ENCODE measurements at regions not wholly inside any gene's neighbourhood (a gene's known extent, or its start where the extent isn't known, plus 50 kb on each side); places are given as distances from the start of the nearest gene placed in this dataset.
A peak's percentile ranks its signal among the peaks of the same experiment; 100 is the strongest.

DNA sequence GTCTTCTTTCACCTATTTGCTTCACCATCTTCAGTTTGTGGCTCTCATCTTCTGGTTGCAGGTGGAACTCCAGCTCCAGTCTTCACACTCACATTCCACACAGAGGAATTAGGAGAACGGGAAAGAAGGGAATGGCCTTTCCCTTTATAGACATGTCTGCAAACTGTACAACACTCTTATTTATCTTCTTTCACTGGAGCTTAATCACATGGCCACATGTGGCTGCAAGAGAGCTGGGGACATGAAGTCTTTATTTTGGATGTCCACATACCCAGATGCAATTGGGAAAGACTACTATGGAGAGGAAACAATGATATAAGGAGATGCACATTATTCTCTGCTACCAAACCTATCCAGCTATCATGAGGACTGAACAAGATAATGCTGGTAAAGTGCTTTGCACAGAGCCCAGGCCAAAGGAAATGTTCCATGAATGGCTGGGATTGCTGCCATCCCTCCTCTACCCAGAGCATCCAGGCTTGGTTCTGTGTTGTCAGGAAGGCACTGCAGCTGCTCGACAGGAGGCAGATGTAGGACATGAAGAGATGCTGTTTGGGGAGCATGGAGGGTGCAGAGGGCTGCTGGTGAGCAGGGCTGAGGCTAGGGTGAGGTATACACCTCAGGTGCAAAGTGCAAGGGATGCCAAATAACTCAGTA is 183.8 kb upstream of the TBX20 start:
- DNase-seq = no peak

DNA sequence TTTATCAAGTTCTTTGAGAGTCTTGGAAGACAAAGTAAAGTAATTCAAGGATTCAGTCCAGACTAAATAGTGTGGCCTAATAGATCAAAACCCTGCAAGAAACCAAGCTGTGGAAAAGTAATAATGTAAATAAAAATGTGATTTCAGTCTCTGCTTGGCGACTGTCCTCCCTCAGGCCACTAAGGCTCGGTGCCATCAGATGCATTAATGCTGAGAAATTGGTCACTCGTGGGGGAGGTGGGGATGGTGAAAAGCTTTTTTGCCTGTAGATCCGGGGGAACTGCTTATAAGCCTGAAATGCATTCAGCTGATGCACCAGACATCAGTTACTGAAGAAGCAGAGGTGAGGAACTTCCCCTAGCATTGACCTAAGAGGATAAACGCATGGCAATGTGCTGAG is 182.6 kb upstream of the TBX20 start:
- DNase-seq = no peak

DNA sequence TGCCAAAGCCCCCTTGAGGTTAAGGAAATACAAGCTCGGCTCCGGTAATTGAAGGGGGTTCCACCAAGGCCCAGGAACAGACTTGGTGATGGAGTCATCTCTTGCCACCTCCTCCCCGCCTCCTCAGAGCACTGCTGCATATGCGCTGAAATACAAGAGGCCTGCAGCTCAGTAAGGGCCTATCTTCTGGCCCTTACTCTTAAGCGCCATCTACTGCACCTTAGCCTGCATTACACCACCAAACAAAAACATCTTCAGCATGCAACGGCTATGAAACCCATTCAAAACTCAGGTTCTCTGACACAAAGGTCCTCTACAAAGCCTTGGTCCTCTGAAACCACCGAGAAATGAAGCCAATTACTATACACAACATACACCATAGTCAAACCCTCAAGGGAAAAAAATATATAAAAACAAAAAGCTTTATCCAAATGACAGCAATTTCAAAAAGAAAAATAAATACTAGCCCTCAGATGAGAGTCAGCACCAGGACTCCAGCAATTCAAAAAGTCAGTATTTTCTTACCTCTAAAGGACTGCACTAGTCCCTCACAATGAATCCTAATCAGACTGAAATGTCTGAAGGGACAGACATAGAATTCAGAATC is 176.8 kb upstream of the TBX20 start:
- no peak for DNase-seq

DNA sequence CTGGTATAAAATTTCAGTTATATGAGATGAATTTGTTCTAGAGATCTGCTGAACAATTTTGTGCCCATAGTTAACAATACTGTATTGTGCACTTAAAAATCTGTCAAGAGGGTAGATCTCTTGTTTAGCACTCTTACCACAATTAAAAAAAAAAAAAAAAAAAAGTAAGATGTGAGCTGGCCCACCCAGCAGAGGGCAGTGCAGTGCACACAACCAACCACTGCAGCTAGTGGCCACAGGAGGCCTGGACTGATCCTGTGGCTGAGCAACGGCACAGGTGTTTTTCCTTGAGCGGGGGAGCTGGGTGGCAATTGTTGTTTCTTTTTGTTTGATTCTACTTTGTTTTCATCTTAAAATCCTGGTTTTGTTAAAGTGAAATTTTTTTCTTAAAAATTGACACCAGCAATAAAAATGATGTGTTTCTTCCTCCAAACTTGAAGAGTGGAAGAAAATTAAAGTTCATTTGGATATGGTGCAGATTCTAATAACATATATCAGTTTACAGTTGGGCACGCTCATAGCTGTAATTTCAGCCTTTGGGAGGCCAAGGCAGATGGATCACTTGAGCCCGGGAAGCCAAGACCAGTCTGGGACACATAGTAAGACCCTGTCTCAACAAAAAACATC is 171.1 kb upstream of the TBX20 start:
- peak; percentile 46 for DNase-seq

DNA sequence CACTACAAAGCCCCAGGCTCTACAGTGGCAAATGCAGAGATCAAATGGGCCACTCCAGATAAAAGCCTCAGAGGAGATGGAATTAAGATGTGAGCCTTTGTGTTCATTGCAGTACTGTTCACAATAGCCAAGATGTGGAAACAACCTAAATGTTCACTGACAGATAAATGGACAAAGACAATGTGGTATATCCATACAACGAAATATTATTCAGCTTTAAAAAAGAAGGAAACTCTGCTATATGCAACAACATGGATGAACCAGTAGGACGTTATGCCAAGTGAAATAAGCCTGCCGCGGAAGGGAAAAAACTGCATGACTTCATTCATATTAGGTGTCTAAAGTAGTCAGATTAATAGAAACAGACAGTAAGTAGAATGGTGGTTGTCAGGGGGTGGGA is 170.5 kb upstream of the TBX20 start:
- DNase-seq = no peak

DNA sequence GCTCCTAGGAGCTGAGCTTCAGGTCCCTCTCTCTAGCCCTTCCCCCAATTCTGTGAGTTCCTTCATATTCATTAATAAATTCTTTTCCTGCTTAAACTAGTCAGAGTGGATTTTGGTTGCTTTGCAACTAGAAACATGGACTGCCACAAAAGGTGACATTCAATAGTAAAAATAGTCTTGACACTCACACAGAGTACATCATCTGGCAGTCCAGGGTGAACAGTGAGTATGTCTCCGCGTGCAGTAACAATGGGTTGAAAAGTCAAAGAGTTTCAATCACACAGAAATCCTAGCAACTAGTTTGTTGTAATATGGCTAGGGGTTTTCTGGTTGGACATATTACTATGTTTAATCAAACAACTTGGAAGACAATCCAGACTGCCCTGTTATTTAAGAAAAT is 168.8 kb upstream of the TBX20 start:
- no peak for DNase-seq

DNA sequence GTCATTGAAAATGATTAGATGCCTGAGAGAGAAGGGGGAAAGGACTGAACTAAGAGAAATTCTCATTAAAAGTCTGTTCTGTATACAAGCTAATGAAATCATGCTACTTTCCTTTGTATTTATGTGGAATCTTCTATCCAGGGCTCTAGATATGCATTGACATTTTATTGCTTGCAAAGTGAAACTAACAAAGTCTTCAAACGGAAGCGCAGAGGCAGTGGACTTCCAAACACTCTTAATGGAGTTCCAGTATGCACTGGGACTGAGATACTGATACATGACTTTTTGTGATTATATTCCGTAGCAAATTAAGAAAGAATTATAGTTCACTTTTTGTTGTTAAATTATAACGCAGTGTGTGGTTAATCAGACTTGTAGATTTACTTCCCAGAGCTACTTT is 166.8 kb upstream of the TBX20 start:
- no peak for DNase-seq

DNA sequence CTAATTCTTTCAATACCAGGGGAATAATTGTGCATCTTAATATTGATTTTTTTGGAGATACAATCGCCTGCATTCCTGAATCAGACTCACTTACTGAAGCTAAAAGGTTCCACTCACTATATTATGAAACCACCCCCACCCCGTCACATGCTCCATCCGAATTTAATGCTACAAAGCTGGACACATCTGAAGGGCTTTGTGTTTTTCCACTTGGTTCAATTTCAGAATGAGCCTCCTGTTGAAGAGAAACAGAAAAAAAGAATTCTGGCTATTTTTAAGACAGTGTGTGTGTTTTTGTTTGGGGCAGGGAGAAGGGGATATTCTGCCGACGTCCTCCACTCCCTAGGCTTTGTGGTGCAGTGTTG is 165.5 kb upstream of the TBX20 start:
- DNase-seq = no peak

DNA sequence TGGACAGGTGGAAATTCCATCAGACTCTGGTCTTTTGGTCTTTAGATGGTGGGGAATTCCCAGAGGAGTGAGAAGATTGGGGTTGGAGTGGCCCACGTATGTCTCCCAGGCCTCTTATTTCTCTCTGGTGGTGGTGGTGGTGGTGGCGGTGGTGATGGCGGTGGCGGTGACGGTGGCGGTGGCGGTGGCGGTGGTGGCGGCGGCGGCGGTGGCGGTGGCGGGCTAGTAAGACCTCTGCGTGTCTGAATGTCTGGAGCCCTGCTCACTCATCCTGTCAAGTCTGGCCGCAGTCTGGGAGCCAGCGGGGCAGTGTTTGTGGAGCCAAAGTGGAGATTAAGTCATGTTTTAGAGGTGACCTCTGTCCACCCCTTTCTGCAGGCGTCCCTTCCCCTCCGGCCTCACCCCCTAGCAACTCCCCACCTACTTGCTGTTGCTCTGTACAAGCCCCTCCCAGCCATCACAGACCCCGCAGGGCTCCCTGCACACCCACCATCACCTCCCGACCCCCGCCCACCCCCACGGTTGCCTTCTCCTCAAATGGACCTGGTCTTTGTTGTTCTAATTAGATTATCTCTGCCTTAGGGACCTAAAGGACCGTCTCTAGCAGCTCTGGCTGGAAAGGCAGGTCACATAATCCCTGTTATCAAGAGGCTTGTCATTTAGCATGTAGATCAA is 165.0 kb upstream of the TBX20 start:
- DNase-seq = no peak

DNA sequence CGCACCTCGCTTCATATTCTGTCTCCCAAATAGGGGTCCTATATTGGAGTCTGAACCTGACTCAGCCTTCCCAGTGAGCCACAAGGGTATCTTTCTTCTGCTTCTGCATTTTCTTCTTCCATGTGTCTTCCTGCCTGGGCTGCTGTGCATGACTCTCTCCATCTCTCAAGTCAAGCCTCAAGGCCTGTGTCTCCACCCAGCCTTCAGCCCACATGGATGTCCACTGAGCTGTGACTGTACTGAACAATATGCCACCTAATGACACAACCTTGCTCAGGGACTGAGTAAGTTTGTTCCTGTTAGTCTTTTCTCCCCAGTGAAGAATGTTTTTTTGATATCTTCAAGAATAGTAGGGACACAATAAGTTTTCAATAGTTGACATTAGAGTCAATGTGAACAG is 162.7 kb upstream of the TBX20 start:
- DNase-seq = no peak

DNA sequence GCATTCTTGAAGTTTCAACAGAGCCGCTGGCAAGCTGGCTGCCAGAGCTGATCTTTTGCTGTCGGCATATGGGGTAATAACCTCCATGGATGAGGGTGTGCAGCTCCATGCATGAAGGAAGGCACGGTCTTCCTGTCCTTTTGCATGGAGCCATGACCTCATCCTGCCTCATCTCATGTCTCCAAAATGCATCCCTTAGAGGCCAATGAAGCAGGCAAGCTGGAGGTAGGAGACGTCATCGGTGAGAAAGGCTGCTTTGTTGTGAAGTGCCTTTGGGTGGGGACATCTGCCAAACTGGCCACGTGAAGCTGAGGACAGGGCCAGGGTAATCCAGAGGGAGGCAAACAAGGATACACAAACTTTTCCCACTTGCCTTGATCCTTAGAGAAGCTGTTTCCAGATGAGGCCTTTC is 161.5 kb upstream of the TBX20 start:
- no peak for DNase-seq

DNA sequence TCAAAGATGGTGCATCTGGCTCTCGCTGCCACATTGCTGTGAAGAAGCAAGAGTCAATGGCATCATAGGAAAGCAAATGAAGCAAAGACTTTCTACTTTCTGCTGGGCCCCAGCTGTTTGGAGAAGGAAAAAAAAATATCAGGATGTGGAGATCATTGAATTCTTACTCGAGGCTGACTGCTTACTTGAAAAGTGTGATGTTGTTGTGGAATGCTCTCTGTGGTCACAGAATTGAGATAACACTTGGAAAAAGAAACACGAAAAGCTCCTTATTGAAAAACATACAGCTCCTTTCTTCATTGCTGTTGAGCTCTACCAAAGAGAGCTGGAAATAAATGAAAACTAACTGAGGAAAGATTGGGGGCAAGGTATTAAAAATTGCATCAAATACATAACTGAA is 157.4 kb upstream of the TBX20 start:
- DNase-seq = no peak

DNA sequence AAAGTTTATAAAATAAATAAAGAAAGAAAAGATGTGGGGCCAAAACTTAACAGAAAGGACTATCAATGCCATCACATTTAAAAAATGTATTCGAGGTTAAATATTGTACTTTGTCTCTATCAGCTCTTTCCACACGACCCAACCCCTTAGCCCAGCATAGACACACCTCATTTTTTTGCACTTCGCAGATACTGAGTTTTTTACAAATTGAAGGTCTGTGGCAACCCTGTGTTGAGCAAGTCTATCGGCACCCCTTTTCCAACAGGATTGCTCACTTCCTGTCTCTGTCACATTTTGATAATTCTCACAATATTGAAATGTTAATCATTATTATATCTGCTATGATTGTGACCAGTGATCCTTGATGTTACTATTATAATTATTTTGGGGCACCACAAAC is 151.6 kb upstream of the TBX20 start:
- no peak for DNase-seq

DNA sequence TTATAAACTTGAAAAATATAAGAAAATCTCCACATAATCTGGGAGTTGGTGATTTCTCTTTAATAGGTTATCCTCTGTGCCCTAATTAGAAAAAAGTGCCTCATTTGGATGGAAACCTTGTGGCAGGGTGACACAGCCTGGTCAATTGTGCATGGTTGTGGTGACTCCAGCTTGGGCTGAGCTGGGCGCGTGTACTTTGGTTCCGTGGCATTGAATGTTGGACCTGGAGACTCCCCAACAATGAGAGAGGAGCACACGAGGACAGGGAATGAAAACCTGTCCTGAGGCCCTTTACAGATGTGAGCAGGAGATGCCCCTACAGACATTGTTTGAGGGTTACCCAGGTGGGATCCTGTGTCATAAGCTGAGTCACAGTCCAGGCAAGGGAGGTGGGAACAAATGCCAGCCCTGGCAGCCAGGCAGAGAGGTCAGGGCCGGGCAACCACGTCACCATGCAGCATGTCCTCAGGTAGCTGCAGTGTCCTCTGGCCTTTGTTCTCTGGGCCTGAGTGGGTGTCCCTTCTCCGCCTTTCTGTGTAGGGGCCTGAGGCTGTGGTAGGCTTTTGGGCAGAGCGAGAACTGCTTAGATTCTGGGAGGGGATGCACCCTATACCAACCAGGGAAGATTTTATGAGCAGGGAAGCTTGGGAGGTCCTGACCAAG is 147.4 kb upstream of the TBX20 start:
- DNase-seq = no peak

DNA sequence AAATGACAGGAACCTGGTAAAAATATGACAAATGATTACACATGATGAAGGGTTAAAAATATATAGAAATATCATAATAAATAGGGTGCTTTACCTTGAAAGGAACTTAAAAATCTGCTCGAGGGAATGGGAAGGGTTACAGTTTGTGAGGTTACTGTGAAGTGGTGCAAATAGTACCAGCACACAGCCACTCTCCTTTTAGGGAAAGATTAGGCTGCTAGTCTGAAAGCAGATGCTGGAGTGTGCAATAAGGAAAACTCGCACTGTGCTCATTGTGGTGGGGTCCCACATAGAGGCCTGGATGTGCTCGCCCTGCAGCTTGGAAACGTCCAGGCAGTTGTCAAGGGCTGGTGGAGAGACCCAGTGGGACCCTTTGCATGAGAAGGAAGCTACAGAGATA is 145.9 kb upstream of the TBX20 start:
- DNase-seq = no peak

DNA sequence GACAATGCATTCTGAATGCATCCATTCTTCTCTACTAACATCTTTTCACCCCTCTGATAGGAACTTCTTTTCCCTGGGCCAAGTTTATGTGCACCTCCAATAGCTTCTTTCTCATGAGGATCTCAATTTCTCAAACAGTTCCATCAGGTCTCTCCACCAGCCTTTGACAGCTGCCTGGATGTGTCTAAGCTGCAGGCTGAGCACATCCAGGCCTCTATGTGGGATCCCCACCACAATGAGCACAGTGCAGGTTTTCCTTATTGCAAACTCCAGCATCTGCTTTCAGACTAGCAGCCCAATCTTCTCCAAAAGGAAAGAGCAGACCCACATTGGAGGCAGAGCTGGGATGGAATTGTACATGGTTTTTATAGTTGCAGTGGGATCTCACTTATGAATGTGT is 145.3 kb upstream of the TBX20 start:
- DNase-seq = no peak

DNA sequence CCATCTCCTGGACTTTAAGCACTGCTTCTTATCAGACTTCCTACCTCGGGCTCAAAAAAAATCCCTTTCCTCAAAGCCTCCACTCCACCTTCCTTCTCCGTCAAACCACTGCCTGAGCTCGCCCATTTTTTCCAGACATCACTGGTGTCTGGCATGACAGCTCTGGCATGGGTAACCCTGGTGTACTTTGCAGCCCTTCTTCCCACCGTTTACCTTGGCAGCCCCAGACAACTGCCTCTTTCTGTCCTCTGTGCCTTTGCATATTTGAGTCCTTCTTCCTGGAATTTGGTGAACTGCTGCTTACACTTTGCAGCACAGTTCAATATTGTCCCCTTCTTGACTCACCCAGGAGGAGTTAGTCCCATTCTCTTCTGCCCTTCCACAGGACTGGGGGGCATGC is 144.6 kb upstream of the TBX20 start:
- no peak for DNase-seq

DNA sequence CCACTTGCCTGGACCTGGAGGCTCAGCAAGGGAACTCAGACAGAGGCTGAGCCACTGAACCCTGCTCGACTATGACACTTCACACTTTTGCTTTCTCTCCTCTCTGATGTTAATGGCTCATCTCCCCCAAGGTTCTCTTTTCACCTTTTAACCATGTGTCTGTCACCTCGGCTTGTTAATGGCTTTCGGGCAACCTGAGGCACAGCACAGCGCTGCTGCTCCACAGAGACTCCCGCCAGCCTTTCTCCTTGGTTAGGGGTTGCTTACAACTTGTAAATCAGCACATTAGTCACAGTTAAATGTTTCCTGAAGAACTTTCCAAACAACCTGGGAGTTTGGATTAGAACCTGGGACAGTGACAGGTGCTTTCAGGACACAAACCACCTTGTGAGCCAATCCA is 136.2 kb upstream of the TBX20 start:
- no peak for DNase-seq

DNA sequence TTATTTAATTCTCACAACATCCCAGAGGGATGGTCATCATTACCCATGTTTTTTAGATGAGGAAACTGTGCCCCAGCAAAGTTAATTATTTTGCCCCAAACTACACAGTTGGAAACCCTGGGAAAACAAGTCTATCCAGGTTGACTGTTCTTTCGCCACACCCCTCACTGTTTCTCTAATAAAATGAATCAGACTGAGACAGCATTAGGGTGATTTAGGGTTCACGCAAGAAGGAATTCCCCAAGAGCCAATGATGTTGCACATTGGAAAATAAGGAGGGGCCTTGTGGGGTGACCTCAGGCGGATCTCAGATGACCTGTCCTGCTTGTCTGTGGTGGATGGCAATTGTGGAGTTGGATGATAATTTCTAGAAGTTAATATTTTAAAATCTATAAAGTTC is 135.7 kb upstream of the TBX20 start:
- DNase-seq = no peak

DNA sequence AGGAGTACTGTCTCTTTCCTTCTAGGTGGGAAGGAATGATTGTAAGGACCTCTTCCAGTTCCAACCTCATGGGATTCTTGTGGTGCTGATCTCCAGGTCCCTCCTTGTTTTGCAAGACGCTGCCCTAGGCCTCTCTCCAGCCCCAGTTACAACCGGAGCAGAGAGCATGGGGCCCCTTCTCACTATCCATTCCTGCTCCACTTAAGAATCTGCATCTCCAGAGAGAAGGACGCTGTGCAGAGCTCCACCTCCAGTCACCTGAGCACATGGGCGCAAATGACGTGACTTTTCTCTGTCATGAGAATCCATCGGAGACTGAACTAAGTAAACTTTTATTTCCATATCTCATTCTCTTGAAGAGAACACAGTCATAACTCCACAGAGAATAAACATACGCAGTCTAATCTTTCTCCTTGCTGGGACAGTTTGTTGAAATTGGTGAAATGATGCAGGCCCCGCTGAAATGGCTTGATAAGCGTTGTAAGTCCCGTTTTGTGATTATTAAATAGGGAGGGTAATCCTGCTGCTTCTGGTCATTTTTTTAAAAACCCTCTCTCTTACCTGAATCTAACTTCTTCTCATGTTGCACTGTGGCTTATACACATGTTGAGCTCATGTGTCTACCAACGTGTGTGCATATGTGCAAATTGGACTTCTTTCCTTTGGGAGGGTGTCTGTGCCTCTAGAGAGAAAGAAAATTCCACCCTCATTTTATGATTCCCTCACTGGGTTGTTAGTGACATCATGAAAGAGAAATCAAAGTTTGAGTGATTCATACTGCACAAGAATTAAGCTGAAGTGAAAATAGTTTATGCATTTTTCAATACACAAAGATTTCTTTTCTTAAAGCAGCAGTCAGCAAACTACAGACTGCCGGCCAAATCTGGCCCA is 133.2 kb upstream of the TBX20 start:
- no peak for DNase-seq

DNA sequence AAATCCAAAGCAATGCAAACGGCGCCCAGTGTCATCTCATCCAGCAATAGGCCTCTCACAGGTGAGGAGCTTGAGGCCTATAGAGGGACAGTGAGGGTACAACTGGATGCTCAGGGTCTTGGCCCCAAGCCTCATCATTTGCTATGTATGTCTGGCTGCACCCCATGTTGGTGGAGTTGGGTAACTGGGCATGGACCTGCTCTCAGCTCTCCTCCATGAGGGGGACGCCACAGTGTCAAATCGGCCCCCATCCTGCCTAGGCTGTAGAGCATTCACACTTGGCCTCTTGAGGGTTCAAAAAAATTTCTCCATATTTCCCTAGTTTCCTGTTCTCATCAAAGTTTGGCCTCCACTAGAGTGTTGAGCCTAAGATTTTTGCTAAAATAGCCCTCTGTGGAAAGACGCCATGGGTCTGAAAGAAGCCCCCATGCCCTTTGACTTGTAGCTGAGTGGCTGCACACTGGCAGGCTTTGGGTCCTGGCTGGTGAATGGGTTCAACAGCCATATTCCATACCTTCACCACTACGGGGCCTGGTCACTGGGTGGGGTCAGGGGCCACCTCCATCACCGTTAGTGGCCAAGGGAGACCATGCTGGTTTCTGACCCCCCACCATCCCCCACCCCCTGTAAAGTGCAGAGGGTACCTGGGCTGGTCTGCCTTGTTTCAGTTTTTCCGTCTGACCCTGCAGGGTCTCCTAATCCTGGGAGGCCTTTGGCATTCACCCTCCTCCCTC is 132.3 kb upstream of the TBX20 start:
- DNase-seq = no peak
